ENCODE measurements at regions not wholly inside any gene's neighbourhood (a gene's known extent, or its start where the extent isn't known, plus 50 kb on each side); places are given as distances from the start of the nearest gene placed in this dataset.
"Not testable (repeated sequence)": the region's sequence is repeated elsewhere in the genome, so short reads cannot be mapped to it uniquely, and the experiment has no call there.

GRCh38 chr2:111344590-111344989, 223.9 kb downstream of the BCL2L11 start:
- CTCF ChIA-PET; H3K27me3 Mint-ChIP-seq (ENCODE audit: low read depth); DNase-seq; H3K4me1 Mint-ChIP-seq (ENCODE audit: low read depth); H3K9me3 Mint-ChIP-seq (ENCODE audit: insufficient read depth); H3K4me3 Mint-ChIP-seq; POLR2A ChIA-PET; H3K27ac Mint-ChIP-seq; ATAC-seq; H3K36me3 Mint-ChIP-seq (ENCODE audit: low read depth): not testable (repeated sequence)

GRCh38 chr2:111345439-111345838, 224.7 kb downstream of the BCL2L11 start:
- CTCF ChIA-PET; DNase-seq; H3K27ac Mint-ChIP-seq; ATAC-seq; H3K9me3 Mint-ChIP-seq (ENCODE audit: insufficient read depth); POLR2A ChIA-PET; H3K4me3 Mint-ChIP-seq; H3K27me3 Mint-ChIP-seq (ENCODE audit: low read depth); H3K36me3 Mint-ChIP-seq (ENCODE audit: low read depth); H3K4me1 Mint-ChIP-seq (ENCODE audit: low read depth): not testable (repeated sequence)

GRCh38 chr2:111346018-111346930, 225.6 kb downstream of the BCL2L11 start:
- POLR2A ChIA-PET; H3K27ac Mint-ChIP-seq; H3K27me3 Mint-ChIP-seq (ENCODE audit: low read depth); DNase-seq; CTCF ChIA-PET; H3K9me3 Mint-ChIP-seq (ENCODE audit: insufficient read depth); ATAC-seq; H3K36me3 Mint-ChIP-seq (ENCODE audit: low read depth); H3K4me3 Mint-ChIP-seq; H3K4me1 Mint-ChIP-seq (ENCODE audit: low read depth): not testable (repeated sequence)

- not testable (repeated sequence) for H3K9me3 Mint-ChIP-seq (ENCODE audit: insufficient read depth); H3K27ac Mint-ChIP-seq; ATAC-seq
These were observed 227.0 kb downstream of the BCL2L11 start for GRCh38 chr2:111347695-111348094.

GRCh38 chr2:111348316-111348715, 227.6 kb downstream of the BCL2L11 start:
- H3K27me3 Mint-ChIP-seq (ENCODE audit: low read depth); H3K36me3 Mint-ChIP-seq (ENCODE audit: low read depth); H3K27ac Mint-ChIP-seq; H3K4me1 Mint-ChIP-seq (ENCODE audit: low read depth); ATAC-seq; CTCF ChIA-PET; DNase-seq; H3K9me3 Mint-ChIP-seq (ENCODE audit: insufficient read depth); POLR2A ChIA-PET; H3K4me3 Mint-ChIP-seq: not testable (repeated sequence)

More at GRCh38 chr2:111347695-111348094, 227.0 kb downstream of the BCL2L11 start:
- DNase-seq; H3K4me3 Mint-ChIP-seq; H3K4me1 Mint-ChIP-seq (ENCODE audit: low read depth); H3K27me3 Mint-ChIP-seq (ENCODE audit: low read depth); CTCF ChIA-PET; POLR2A ChIA-PET; H3K36me3 Mint-ChIP-seq (ENCODE audit: low read depth): not testable (repeated sequence)

GRCh38 chr2:111355022-111355817, 234.5 kb downstream of the BCL2L11 start:
- DNase-seq; H3K27me3 Mint-ChIP-seq (ENCODE audit: low read depth); H3K27ac Mint-ChIP-seq; H3K4me3 Mint-ChIP-seq; H3K36me3 Mint-ChIP-seq (ENCODE audit: low read depth); H3K9me3 Mint-ChIP-seq (ENCODE audit: insufficient read depth); ATAC-seq; CTCF ChIA-PET; H3K4me1 Mint-ChIP-seq (ENCODE audit: low read depth); POLR2A ChIA-PET: not testable (repeated sequence)

- H3K9me3 Mint-ChIP-seq (ENCODE audit: insufficient read depth); POLR2A ChIA-PET: not testable (repeated sequence)
These were observed 235.3 kb downstream of the BCL2L11 start for GRCh38 chr2:111355823-111356511.

GRCh38 chr2:111356512-111357031, 235.9 kb downstream of the BCL2L11 start:
- H3K4me3 Mint-ChIP-seq; CTCF ChIA-PET; H3K36me3 Mint-ChIP-seq (ENCODE audit: low read depth); POLR2A ChIA-PET; H3K4me1 Mint-ChIP-seq (ENCODE audit: low read depth); ATAC-seq; H3K9me3 Mint-ChIP-seq (ENCODE audit: insufficient read depth); H3K27me3 Mint-ChIP-seq (ENCODE audit: low read depth); DNase-seq; H3K27ac Mint-ChIP-seq: not testable (repeated sequence)

More at GRCh38 chr2:111355823-111356511, 235.3 kb downstream of the BCL2L11 start:
- ATAC-seq; H3K36me3 Mint-ChIP-seq (ENCODE audit: low read depth); CTCF ChIA-PET; H3K27me3 Mint-ChIP-seq (ENCODE audit: low read depth); DNase-seq; H3K4me1 Mint-ChIP-seq (ENCODE audit: low read depth); H3K4me3 Mint-ChIP-seq; H3K27ac Mint-ChIP-seq: not testable (repeated sequence)

GRCh38 chr2:111365986-111366640, 245.4 kb downstream of the BCL2L11 start:
- H3K4me1 Mint-ChIP-seq (ENCODE audit: low read depth); ATAC-seq; H3K4me3 Mint-ChIP-seq; CTCF ChIA-PET; H3K27ac Mint-ChIP-seq; H3K27me3 Mint-ChIP-seq (ENCODE audit: low read depth); POLR2A ChIA-PET; DNase-seq; H3K9me3 Mint-ChIP-seq (ENCODE audit: insufficient read depth); H3K36me3 Mint-ChIP-seq (ENCODE audit: low read depth): not testable (repeated sequence)

- CTCF ChIA-PET; POLR2A ChIA-PET; DNase-seq; H3K36me3 Mint-ChIP-seq (ENCODE audit: low read depth); H3K9me3 Mint-ChIP-seq (ENCODE audit: insufficient read depth); H3K27me3 Mint-ChIP-seq (ENCODE audit: low read depth); H3K27ac Mint-ChIP-seq; H3K4me3 Mint-ChIP-seq; ATAC-seq; H3K4me1 Mint-ChIP-seq (ENCODE audit: low read depth): not testable (repeated sequence)
These were observed 245.9 kb downstream of the BCL2L11 start for GRCh38 chr2:111366641-111367029.

GRCh38 chr2:111367080-111367479, 246.4 kb downstream of the BCL2L11 start:
- H3K27me3 Mint-ChIP-seq (ENCODE audit: low read depth); CTCF ChIA-PET; H3K27ac Mint-ChIP-seq; POLR2A ChIA-PET; H3K9me3 Mint-ChIP-seq (ENCODE audit: insufficient read depth); ATAC-seq; H3K4me1 Mint-ChIP-seq (ENCODE audit: low read depth); DNase-seq; H3K4me3 Mint-ChIP-seq; H3K36me3 Mint-ChIP-seq (ENCODE audit: low read depth): not testable (repeated sequence)

Measured in activated CD8-positive, alpha-beta T cell treated with anti-CD3 and anti-CD28 coated beads, Interleukin-2, amount 10 ng/mL, durations not matched to agents 7 days and 5 days (primary cell).